IMR-90 (cell line): ENCODE measurements at regions not wholly inside any gene's neighbourhood (a gene's known extent, or its start where the extent isn't known, plus 50 kb on each side); places are given as distances from the start of the nearest gene placed in this dataset.

ENCODE experiments used
- ATAC-seq: fragments of 200-7000 bp; cut with Tn5 transposase; 2 replicates; pipeline ENCODE4 v1.9.1; 2020; ENCODE audit warnings: low read depth, mild to moderate bottlenecking, moderate library complexity
- BruUV-seq: library from RNA; stranded (reverse); fragments of 400-500 nt; replicated peaks from 2 replicates; lab custom pipeline; 2021; lab: Mats Ljungman, UMichigan
- CTCF ChIA-PET: fragments of 300-600 bp; formaldehyde crosslinking; extraction: SDS; loops from one replicate; lab custom pipeline; 2021; ENCODE audit warnings: antibody characterized with exemption; lab: Yijun Ruan, JAX
- POLR2A ChIA-PET: fragments of 300-600 bp; sonication (Branson Sonifier 250); formaldehyde crosslinking; loops from one replicate; lab custom pipeline; 2022; ENCODE audit warnings: antibody characterized with exemption; ENCODE audit not compliant: unreplicated experiment; lab: Charles Lee
- DNase-seq: peaks from one replicate; pipeline ENCODE4 v3.0.0; 2013
- H2AFZ ChIP-seq: replicated peaks from 2 replicates; pipeline ENCODE3; 2013; ENCODE audit warnings: low read length, mild to moderate bottlenecking; ENCODE audit not compliant: poor library complexity
- H2AK5ac ChIP-seq: 2 replicates; pipeline ENCODE4 v1.6.1; 2013; ENCODE audit warnings: low read depth, low read length, inconsistent platforms
- H2AK9ac ChIP-seq: replicated peaks from 2 replicates; pipeline ENCODE3; 2013; ENCODE audit warnings: mild to moderate bottlenecking, low read depth, low read length, moderate library complexity; ENCODE audit not compliant: poor library complexity
- H2BK120ac ChIP-seq: 2 replicates; pipeline ENCODE4 v1.6.1; 2013; ENCODE audit warnings: low read depth, low read length, inconsistent platforms
- H2BK15ac ChIP-seq: 3 replicates; pipeline ENCODE4 v1.6.1; 2013; ENCODE audit warnings: low read depth, low read length, inconsistent platforms
- H2BK20ac ChIP-seq: 2 replicates; pipeline ENCODE4 v1.6.1; 2013; ENCODE audit warnings: low read depth, mild to moderate bottlenecking, inconsistent platforms, low read length, moderate library complexity
- H2BK5ac ChIP-seq: 2 replicates; pipeline ENCODE4 v1.6.1; 2013; ENCODE audit warnings: mild to moderate bottlenecking, low read depth, low read length, inconsistent platforms; ENCODE audit not compliant: poor library complexity, severe bottlenecking
- H3K14ac ChIP-seq: replicated peaks from 2 replicates; pipeline ENCODE4 v1.6.1; 2013; ENCODE audit warnings: low read depth, low read length, inconsistent platforms
- H3K18ac ChIP-seq: 2 replicates; pipeline ENCODE4 v1.6.1; 2013; ENCODE audit warnings: low read depth, low read length, control low read depth
- H3K23ac ChIP-seq: 2 replicates; pipeline ENCODE4 v1.6.1; 2013; ENCODE audit warnings: low read depth, low read length, inconsistent platforms
- H3K27ac ChIP-seq: 2 replicates; pipeline ENCODE4 v1.5.1; 2013; ENCODE audit warnings: mild to moderate bottlenecking, control low read depth, low read length; ENCODE audit not compliant: insufficient read depth
- H3K27me3 ChIP-seq: 2 replicates; pipeline ENCODE4 v1.6.1; 2013; ENCODE audit warnings: low read length; ENCODE audit not compliant: control insufficient read depth, insufficient read depth
- H3K36me3 ChIP-seq: 2 replicates; pipeline ENCODE4 v1.6.1; 2013; ENCODE audit warnings: low read length, mixed read lengths; ENCODE audit not compliant: control insufficient read depth, insufficient read depth
- H3K4ac ChIP-seq: 2 replicates; pipeline ENCODE4 v1.6.1; 2013; ENCODE audit warnings: low read depth, low read length, inconsistent platforms
- H3K4me1 ChIP-seq: 2 replicates; pipeline ENCODE4 v1.6.1; 2013; ENCODE audit warnings: low read length, mixed read lengths; ENCODE audit not compliant: control insufficient read depth, insufficient read depth
- H3K4me2 ChIP-seq: 2 replicates; pipeline ENCODE4 v1.6.1; 2013; ENCODE audit warnings: low read depth, mild to moderate bottlenecking, control low read depth, low read length, moderate library complexity
- H3K4me3 ChIP-seq: 2 replicates; pipeline ENCODE4 v1.5.1; 2013; ENCODE audit warnings: low read depth, mild to moderate bottlenecking, control low read depth, low read length, moderate library complexity; ENCODE audit not compliant: insufficient read depth
- H3K56ac ChIP-seq: 2 replicates; pipeline ENCODE4 v1.6.1; 2013; ENCODE audit warnings: low read length, inconsistent platforms; ENCODE audit not compliant: insufficient read depth; ENCODE audit errors: extremely low read depth
- H3K79me1 ChIP-seq, 2 experiments: 2 replicates each; pipeline ENCODE4 v1.6.1; 2013; ENCODE audit warnings: low read length in 2 of 2, inconsistent platforms in 1 of 2, low read depth in 1 of 2
- H3K9ac ChIP-seq: 2 replicates; pipeline ENCODE4 v1.6.1; 2013; ENCODE audit warnings: low read depth, low read length, control low read depth
- H3K9me1 ChIP-seq: 2 replicates; pipeline ENCODE4 v1.6.1; 2013; ENCODE audit warnings: low read length, inconsistent platforms; ENCODE audit not compliant: insufficient read depth
- H3K9me3 ChIP-seq: 2 replicates; pipeline ENCODE4 v1.6.1; 2013; ENCODE audit warnings: low read length; ENCODE audit not compliant: control insufficient read depth, insufficient read depth
- H4K20me1 ChIP-seq: 2 replicates; pipeline ENCODE4 v1.6.1; 2013; ENCODE audit warnings: low read length, inconsistent platforms; ENCODE audit not compliant: insufficient read depth
- H4K5ac ChIP-seq: 2 replicates; pipeline ENCODE4 v1.6.1; 2013; ENCODE audit warnings: mild to moderate bottlenecking, low read depth, low read length, control low read depth
- H4K8ac ChIP-seq, 2 experiments: 2 replicates each; pipeline ENCODE4 v1.6.1; 2013; ENCODE audit warnings: low read depth in 2 of 2, low read length in 2 of 2, control low read depth in 1 of 2, inconsistent platforms in 1 of 2
- H4K91ac ChIP-seq: 2 replicates; pipeline ENCODE4 v1.6.1; 2013; ENCODE audit warnings: low read depth, low read length, inconsistent platforms; ENCODE audit not compliant: insufficient read depth
- CHD1 ChIP-seq: IDR thresholded peaks from 2 replicates; pipeline ENCODE4 v1.6.1; 2012; ENCODE audit warnings: low read depth, low read length, improper control_type of control experiment
- FOS ChIP-seq: fragments of 150-350 bp; IDR thresholded peaks from 2 replicates; pipeline ENCODE4 v1.6.1; 2016; ENCODE audit warnings: low read depth, low read length
- RCOR1 ChIP-seq: IDR thresholded peaks from 2 replicates; pipeline ENCODE4 v1.6.1; 2012; ENCODE audit warnings: mild to moderate bottlenecking, low read length, improper control_type of control experiment; ENCODE audit not compliant: insufficient replicate concordance
- WGBS, 2 experiments: methylation state at CpG; one replicate each; pipeline versions ENCODE4 v1.1.5 to v1.1.7; 2013; ENCODE audit warnings: missing lambda C conversion rate in 2 of 2; ENCODE audit not compliant: insufficient read length in 1 of 2; ENCODE audit errors: extremely low coverage in 2 of 2; 5-methylcytosine and 5-hydroxymethylcytosine counted together
- dilution Hi-C: fragments of 300-500 bp; cut with HindIII; formaldehyde crosslinking; loops from one replicate; pipeline ENCODE4 v1.14.3; 2018; ENCODE audit warnings: low sequenced_read_pairs; ENCODE audit not compliant: unreplicated experiment
- in situ Hi-C: fragments of 300-500 bp; cut with MboI; formaldehyde crosslinking; loops from 3 replicates; pipeline ENCODE4 v1.14.3; 2019; ENCODE audit warnings: low sequenced_read_pairs, inconsistent platforms, mixed read lengths
- intact Hi-C: fragments of 100-400 bp; cut with micrococcal nuclease; formaldehyde crosslinking; loops from 2 replicates; pipeline ENCODE4 v1.10.0; 2022
- TF ChIP-seq, protein P1 (sequence below): fragments of 150-350 bp; IDR thresholded peaks from 2 replicates; pipeline ENCODE4 v1.6.1; 2017; ENCODE audit warnings: mild to moderate bottlenecking, antibody characterized with exemption, low read length, low read depth

DNA sequence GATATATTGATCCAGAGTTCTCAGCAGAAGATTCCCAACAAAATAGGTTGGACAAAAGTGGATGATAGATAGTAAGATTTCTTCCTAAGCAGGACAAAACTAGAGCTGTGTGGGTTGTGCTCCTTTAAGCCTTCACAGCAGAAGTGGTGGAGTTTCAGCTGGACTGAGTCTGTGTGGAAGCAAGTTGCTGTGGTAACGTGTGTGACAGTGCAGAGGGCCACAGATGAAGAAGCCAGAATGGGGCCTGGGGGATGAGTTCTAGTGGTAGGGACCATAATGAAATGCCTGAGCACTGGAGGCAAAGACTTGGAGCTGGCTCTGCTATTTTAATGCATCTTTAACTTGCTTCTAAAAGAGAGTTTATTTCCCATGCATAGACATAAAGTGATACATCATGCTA is 238.7 kb upstream of the POGK start:
- Histone ChIP-seq H3K14ac (no peak overlapping the region), H3K18ac (no peak overlapping the region), H3K9me3 (peaks cover 4% of the 10 kb centered on the region), H3K9ac (no peak overlapping the region), H2BK15ac (no peak overlapping the region), H3K4ac (no peak overlapping the region), H3K36me3 (no peaks in the 10 kb centered on the region), H2AK5ac (no peak overlapping the region), H3K4me2 (no peak overlapping the region), H4K5ac (no peak overlapping the region), H4K91ac (no peak overlapping the region), H2BK5ac (no peak overlapping the region), H4K20me1 (no peaks in the 10 kb centered on the region), H2AK9ac (no peak overlapping the region), H3K79me1 (no peaks in the 10 kb centered on the region), H2AFZ (no peak overlapping the region), H3K56ac (no peak overlapping the region), H3K27ac (no peak overlapping the region), H3K4me1 (no peaks in the 10 kb centered on the region), H4K8ac (no peak overlapping the region), H2BK20ac (no peak overlapping the region), H2BK120ac (no peak overlapping the region), H3K4me3 (no peak overlapping the region), H3K9me1 (no peaks in the 10 kb centered on the region), H3K27me3 (no peaks in the 10 kb centered on the region), H3K23ac (no peak overlapping the region)
- WGBS, 2 experiments = no CpG with 5 or more reads among the region's 1 CpG
- DNase-seq (no peak), ATAC-seq (no peak)
- BruUV-seq = no TSS peak
- intact Hi-C loops = no loop called here
- in situ Hi-C loops = no loop called here
- TF ChIP-seq RCOR1 (no peak), FOS (no peak), CHD1 (no peak)
- TF ChIP-seq, protein P1, sequence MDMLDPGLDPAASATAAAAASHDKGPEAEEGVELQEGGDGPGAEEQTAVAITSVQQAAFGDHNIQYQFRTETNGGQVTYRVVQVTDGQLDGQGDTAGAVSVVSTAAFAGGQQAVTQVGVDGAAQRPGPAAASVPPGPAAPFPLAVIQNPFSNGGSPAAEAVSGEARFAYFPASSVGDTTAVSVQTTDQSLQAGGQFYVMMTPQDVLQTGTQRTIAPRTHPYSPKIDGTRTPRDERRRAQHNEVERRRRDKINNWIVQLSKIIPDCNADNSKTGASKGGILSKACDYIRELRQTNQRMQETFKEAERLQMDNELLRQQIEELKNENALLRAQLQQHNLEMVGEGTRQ = no peak
- POLR2A ChIA-PET = no interaction called here
- dilution Hi-C loops = no loop called here
- CTCF ChIA-PET = no interaction called here
